ENCODE measurements at regions not wholly inside any gene's neighbourhood (a gene's known extent, or its start where the extent isn't known, plus 50 kb on each side); places are given as distances from the start of the nearest gene placed in this dataset.

DNA sequence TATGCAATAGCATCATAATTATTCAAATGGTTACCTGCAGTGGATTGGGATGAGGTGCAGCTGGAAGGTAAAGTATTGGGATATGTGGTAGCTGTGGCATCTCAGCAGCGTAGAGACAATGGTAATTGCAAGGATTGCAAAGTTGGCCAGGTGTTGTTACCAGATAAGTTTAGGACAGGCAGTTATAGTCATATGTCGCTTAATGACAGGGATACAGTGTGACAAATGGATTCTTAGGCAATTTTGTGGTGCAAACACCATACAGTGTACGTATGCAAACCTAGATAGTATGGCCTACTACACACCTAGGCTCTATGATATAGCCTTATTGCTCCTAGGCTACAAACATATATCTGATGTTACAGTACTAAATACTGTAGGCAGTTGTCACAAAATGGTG lies 163.5 kb upstream of the LYZL2 start:
- no peak for DNase-seq (ENCODE audit: low read depth, low spot score)

DNA sequence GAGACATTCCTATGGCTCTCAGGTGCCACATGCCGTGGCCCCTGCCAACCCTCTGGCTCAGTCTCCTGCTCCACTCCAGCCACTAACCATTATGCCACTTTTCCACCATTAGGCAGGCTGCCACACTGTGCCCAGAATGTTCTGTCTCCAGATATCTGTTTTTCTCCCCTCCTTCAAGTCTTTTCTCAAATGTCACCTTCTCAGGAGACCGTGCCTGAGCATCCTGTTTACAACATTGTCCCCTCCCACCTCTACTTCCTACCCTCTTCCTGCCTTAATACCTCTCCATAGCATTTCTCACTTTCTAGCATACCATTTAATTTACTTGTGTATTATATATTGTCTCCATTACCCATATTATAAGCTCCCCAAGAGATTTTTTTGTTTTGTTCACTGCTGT lies 162.5 kb upstream of the LYZL2 start:
- no peak for DNase-seq (ENCODE audit: low read depth, low spot score)

DNA sequence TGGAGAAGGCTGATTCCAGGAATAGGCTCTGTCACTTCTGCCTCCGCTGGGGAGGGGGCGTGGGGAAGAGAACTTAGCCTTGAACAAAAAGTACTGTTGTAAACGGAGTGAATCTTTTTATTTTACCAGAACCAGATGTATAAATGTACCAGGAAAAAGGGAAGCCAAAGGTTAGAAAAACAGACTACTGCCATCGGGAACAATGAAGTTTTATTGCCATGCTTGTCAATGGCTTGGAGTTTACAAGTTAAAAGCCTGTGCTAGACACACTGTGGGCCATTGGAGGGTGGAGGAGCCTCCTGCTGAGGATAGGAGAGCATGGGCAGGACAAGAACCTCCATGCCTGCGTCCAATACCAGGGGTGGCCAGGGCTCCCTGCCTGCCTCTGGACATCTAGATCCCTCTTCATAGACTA lies 161.7 kb upstream of the LYZL2 start:
- no peak for DNase-seq (ENCODE audit: low read depth, low spot score)

GRCh38 chr10:30789806-30790205 lies 160.3 kb upstream of the LYZL2 start:
- DNase-seq (ENCODE audit: low read depth, low spot score): no peak

DNA sequence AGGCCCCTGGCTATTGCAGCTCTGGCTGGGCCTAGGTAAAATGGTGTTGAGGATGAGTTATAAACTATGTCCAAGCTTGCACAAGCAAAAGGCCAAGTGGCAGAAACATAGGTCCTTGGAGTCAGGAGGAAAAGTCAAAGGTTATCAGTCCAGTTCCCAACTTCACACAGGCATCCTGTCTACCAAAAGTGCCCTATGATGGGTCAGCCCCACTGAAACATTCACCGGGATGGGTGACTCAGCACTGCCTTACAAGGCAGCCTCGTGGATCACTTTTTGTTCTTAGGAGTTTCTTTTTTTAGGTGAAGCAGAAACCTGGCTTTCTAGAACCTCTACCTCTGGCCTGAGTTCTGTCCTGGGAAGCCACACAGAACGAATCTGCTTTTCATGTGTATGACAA lies 158.8 kb upstream of the LYZL2 start:
- no peak for DNase-seq (ENCODE audit: low read depth, low spot score)

DNA sequence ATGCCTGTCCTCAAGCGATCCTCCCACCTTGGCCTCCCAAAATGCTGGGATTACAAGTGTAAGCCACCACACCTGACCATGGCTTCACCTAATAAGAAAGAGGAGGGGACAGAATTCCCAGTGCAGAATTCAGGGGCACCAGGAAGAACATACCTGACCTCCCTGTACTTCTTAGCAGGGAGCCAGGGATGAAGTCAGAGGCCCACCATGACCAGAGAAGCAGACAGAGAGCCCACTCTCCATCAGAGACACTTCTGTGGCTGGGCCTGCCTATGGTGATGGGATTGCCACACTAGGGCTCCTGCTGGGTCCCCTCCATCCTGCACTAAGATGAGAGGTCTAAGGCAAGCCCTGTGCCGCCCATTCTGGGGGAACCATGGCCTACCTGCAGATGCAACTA lies 157.4 kb upstream of the LYZL2 start:
- DNase-seq (ENCODE audit: low read depth, low spot score): no peak

- no peak for DNase-seq (ENCODE audit: low read depth, low spot score)
These were observed 156.6 kb upstream of the LYZL2 start for GRCh38 chr10:30786131-30786530.

GRCh38 chr10:30784897-30785605 lies 155.5 kb upstream of the LYZL2 start:
- DNase-seq (ENCODE audit: low read depth, low spot score): no peak

DNA sequence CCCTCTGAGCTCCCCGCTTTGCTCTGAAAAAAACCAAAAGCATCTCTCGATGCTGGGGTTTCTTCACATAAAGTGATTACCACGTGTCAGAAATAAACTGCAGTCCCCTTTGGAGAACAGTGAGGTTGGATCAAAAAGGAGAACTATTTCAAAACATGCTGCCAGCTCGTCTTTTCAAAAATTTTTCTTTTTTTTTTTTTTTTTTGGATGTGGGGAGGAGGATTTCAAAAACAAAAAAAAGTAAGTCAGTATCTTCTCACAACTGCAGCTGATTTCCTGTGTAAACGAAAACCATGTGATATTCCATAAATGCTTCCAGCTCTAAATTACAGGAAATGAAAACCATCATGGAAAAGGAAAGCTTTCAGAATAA lies 155.0 kb upstream of the LYZL2 start:
- DNase-seq (ENCODE audit: low read depth, low spot score): no peak

DNA sequence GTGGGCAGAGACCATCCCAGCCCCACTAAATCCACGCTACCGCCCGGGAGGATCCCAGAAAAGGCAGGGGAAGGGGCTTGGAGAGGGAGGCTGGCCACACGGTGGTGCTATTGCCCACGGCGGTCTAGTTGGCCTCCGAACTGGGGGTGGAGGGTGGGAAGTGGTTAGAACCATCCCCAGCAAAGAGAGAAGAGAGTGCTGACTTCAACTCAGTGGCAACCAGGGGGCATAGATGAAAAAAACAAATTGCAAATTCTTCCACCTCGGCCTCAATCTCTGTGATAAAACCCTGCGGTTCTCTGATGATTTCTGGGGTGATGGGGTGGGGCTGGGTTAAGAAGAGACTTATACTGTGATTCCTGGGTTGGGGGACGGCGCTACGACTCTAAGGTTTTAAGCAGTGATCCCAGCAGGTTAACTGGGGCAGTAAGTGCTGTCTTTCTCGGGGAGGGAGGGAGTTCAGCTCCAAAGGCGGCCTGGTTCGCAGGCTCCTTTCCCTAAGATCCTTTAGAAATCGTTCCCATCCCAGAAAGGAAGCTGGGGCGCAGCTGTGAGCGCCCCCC lies 154.5 kb upstream of the LYZL2 start:
- DNase-seq (ENCODE audit: low read depth, low spot score): peak; percentile 61

- DNase-seq (ENCODE audit: low read depth, low spot score): no peak
These were observed 153.2 kb upstream of the LYZL2 start for GRCh38 chr10:30782537-30783461.

DNA sequence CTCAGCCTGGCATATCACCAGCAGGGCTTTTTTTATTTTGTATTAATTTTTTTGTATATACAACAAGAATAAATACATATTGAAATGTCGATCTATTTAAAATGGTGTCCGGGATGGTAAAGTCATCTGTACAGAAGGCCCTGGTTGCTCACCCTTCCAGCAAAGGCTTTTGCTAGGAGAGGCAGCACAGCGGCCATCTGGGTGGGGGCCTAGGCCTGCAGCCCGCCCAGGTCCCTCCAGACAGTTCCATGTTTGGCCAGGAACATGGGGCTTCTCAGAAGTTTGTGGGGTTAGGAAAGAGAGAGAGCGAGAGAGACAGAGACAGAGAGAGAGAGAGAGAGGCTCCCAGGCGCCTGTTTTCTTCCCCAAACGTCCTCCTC lies 152.6 kb upstream of the LYZL2 start:
- no peak for DNase-seq (ENCODE audit: low read depth, low spot score)

DNA sequence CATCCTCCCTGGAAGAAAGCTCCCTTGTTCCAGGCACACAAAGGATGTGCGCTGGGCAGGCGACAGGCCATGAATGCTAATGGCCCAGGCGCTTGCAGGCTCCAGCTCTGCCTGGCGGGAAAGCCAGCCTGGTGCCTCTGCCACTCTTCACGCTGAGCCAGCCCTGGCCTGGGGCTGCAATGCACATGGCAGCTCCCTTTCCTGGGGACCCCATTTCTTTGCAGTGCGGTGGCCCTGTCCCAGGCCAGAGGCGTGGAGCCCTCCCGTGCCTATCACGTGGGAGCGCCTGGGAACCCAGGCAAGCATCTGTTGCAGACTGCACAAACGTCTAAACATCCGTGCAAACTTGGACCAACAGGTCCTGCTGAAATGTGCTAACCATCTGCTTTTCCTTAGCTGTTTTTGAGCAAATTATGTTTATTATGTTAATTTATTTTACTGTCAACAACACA lies 152.1 kb upstream of the LYZL2 start:
- no peak for DNase-seq (ENCODE audit: low read depth, low spot score)

DNA sequence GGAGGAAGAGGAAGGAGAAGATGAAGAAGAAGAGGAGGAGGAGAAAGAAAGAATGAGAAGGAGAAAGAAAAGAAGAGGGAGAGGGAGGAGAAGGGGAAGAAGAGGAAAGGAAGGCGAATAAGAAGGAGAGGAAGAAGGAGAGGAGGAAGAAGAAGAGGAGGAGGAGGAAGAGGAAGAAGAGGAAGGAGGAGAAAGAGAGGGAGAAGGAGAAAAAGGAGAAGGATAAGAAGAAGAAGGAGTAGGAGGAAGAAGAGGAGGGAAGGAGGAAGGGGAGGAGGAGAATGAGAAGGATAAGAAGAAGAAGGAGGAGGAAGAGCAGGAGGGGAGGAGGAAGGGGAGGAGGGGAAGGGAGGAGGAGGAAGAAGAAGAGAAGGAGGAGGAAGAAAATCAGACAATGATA lies 149.2 kb upstream of the LYZL2 start:
- no peak for DNase-seq (ENCODE audit: low read depth, low spot score)

GRCh38 chr10:30775779-30776591 lies 146.4 kb upstream of the LYZL2 start:
- no peak for DNase-seq (ENCODE audit: low read depth, low spot score)

- no peak for DNase-seq (ENCODE audit: low read depth, low spot score)
These were observed 144.7 kb upstream of the LYZL2 start for GRCh38 chr10:30774261-30774660.

DNA sequence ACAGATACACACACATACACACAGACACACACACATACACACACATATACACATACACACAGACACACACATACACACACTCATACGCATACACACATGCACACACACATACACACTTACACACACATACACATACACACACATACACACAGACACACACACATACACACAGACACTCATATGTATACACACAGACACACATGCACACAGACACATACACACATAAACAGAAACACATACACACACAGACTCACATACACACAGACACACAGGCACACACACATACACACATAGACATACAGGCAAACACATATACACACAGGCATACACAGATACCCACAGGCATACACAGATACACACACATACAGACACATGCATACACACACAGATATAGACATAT lies 143.9 kb upstream of the LYZL2 start:
- DNase-seq (ENCODE audit: low read depth, low spot score): no peak

- DNase-seq (ENCODE audit: low read depth, low spot score): no peak
These were observed 141.3 kb upstream of the LYZL2 start for GRCh38 chr10:30770816-30771215.

- DNase-seq (ENCODE audit: low read depth, low spot score): no peak
These were observed 140.7 kb upstream of the LYZL2 start for GRCh38 chr10:30770229-30770628.

DNA sequence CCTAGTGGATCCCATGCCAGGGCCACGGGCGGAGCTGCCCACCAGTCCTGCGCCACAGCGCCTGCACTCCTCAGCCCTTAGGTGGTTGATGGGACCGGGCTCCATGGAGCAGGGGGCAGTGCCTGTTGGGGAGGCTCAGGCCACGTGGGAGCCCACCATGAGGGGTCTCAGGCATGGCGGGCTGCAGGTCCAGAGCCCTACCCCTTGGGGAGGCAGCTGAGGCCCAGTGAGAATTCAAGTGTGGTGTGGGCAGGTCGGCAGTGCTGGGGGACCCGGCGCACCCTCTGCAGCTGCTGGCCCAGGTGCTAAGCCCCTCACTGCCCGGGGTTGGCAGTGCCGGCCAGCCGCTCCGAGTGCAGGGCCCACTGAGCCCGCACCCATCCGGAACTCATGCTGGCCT lies 139.8 kb upstream of the LYZL2 start:
- DNase-seq (ENCODE audit: low read depth, low spot score): no peak

- DNase-seq (ENCODE audit: low read depth, low spot score): no peak
These were observed 136.1 kb upstream of the LYZL2 start for GRCh38 chr10:30765616-30766015.
